GM12874 (cell line): ENCODE measurements at regions not wholly inside any gene's neighbourhood (a gene's known extent, or its start where the extent isn't known, plus 50 kb on each side); places are given as distances from the start of the nearest gene placed in this dataset.

Experiments
- CTCF ChIP-seq: IDR thresholded peaks from 2 replicates; pipeline ENCODE4 v1.5.1; 2011; ENCODE audit warnings: low read depth, mild to moderate bottlenecking, control low read depth, low read length, moderate library complexity; ENCODE audit not compliant: insufficient read depth

GRCh38 chr9:103713631-103714030 is 380.5 kb upstream of the SMC2 start:
- TF ChIP-seq CTCF, result no peak

GRCh38 chr9:103714992-103715391 is 379.1 kb upstream of the SMC2 start:
- no peak for TF ChIP-seq CTCF

GRCh38 chr9:103721056-103721455 is 373.1 kb upstream of the SMC2 start:
- TF ChIP-seq CTCF, result no peak

- no peak for TF ChIP-seq CTCF
Measured at GRCh38 chr9:103730866-103731265, 363.2 kb upstream of the SMC2 start.

- TF ChIP-seq CTCF, result no peak
Measured at GRCh38 chr9:103731541-103731940, 362.6 kb upstream of the SMC2 start.

- no peak for TF ChIP-seq CTCF
Measured at GRCh38 chr9:103734471-103734870, 359.6 kb upstream of the SMC2 start.

- no peak for TF ChIP-seq CTCF
Measured at GRCh38 chr9:103755441-103755840, 338.7 kb upstream of the SMC2 start.

- TF ChIP-seq CTCF, result no peak
Measured at GRCh38 chr9:103755986-103756385, 338.1 kb upstream of the SMC2 start.
